Neural progenitor cell (in vitro differentiated cells): ENCODE measurements at regions not wholly inside any gene's neighbourhood (a gene's known extent, or its start where the extent isn't known, plus 50 kb on each side); places are given as distances from the start of the nearest gene placed in this dataset.

Experiments
- DNase-seq: peaks from one replicate; pipeline ENCODE4 v3.0.0-alpha.2; 2016; ENCODE audit warnings: low spot score
- H2AFZ ChIP-seq: fragments of 200-600 bp; sonication (generic); replicated peaks from 2 replicates; pipeline ENCODE4 v1.6.1; 2016; ENCODE audit warnings: antibody characterized with exemption
- H3F3A ChIP-seq: fragments of 200-600 bp; sonication (generic); 2 replicates; pipeline ENCODE4 v1.6.1; 2016; ENCODE audit warnings: antibody characterized with exemption, low read depth
- H3K27ac ChIP-seq: fragments of 200-600 bp; sonication (generic); 2 replicates; pipeline ENCODE4 v1.5.1; 2016; ENCODE audit warnings: mild to moderate bottlenecking
- H3K27me3 ChIP-seq: fragments of 200-600 bp; sonication (generic); 2 replicates; pipeline ENCODE4 v1.6.1; 2016; ENCODE audit warnings: mild to moderate bottlenecking, moderate library complexity
- H3K36me3 ChIP-seq: fragments of 200-600 bp; sonication (generic); 2 replicates; pipeline ENCODE4 v1.5.1; 2016
- H3K4me1 ChIP-seq: fragments of 200-600 bp; sonication (generic); 2 replicates; pipeline ENCODE4 v1.6.1; 2016; ENCODE audit warnings: mixed run types
- H3K4me2 ChIP-seq: fragments of 200-600 bp; sonication (generic); 2 replicates; pipeline ENCODE4 v1.6.1; 2016
- H3K4me3 ChIP-seq: fragments of 200-600 bp; sonication (generic); 2 replicates; pipeline ENCODE4 v1.5.1; 2016
- H3K79me2 ChIP-seq: fragments of 200-600 bp; sonication (generic); 2 replicates; pipeline ENCODE4 v1.6.1; 2016; ENCODE audit warnings: low read depth
- H3K9ac ChIP-seq: fragments of 200-600 bp; sonication (generic); 2 replicates; pipeline ENCODE4 v1.6.1; 2016
- H3K9me3 ChIP-seq: fragments of 200-600 bp; sonication (generic); 2 replicates; pipeline ENCODE4 v1.5.1; 2016; ENCODE audit warnings: low read depth
- H4K20me1 ChIP-seq: fragments of 200-600 bp; sonication (generic); 2 replicates; pipeline ENCODE4 v1.6.1; 2016; ENCODE audit warnings: low read depth
- H3K27ac Mint-ChIP-seq: 3 replicates; pipeline ENCODE4 v1.8.0; 2021; ENCODE audit warnings: mixed read lengths
- H3K27me3 Mint-ChIP-seq: 2 replicates; pipeline ENCODE4 v1.8.0; 2022; ENCODE audit warnings: low read depth, mild to moderate bottlenecking, inconsistent platforms, moderate library complexity, mixed read lengths; ENCODE audit not compliant: insufficient read depth
- H3K36me3 Mint-ChIP-seq: 3 replicates; pipeline ENCODE4 v1.8.0; 2021; ENCODE audit warnings: mixed read lengths
- H3K4me1 Mint-ChIP-seq: 3 replicates; pipeline ENCODE4 v1.8.0; 2021; ENCODE audit warnings: mixed read lengths
- H3K4me3 Mint-ChIP-seq: 3 replicates; pipeline ENCODE4 v1.8.0; 2021; ENCODE audit warnings: mild to moderate bottlenecking, moderate library complexity, mixed read lengths
- H3K9me3 Mint-ChIP-seq: 3 replicates; pipeline ENCODE4 v1.8.0; 2020; ENCODE audit warnings: mixed read lengths
- EZH2 ChIP-seq: fragments of 200-600 bp; sonication (generic); IDR thresholded peaks from 2 replicates; pipeline ENCODE4 v1.6.1; 2017; ENCODE audit warnings: antibody characterized with exemption, mild to moderate bottlenecking, moderate library complexity
- EZH2phosphoT487 ChIP-seq: fragments of 200-600 bp; sonication (generic); IDR thresholded peaks from 2 replicates; pipeline ENCODE4 v1.6.1; 2017; ENCODE audit warnings: antibody characterized with exemption
- TF ChIP-seq, protein P1 (sequence below): fragments of 200-600 bp; sonication (generic); IDR thresholded peaks from 2 replicates; pipeline ENCODE4 v1.5.1; 2017; ENCODE audit warnings: antibody characterized with exemption, mild to moderate bottlenecking

DNA sequence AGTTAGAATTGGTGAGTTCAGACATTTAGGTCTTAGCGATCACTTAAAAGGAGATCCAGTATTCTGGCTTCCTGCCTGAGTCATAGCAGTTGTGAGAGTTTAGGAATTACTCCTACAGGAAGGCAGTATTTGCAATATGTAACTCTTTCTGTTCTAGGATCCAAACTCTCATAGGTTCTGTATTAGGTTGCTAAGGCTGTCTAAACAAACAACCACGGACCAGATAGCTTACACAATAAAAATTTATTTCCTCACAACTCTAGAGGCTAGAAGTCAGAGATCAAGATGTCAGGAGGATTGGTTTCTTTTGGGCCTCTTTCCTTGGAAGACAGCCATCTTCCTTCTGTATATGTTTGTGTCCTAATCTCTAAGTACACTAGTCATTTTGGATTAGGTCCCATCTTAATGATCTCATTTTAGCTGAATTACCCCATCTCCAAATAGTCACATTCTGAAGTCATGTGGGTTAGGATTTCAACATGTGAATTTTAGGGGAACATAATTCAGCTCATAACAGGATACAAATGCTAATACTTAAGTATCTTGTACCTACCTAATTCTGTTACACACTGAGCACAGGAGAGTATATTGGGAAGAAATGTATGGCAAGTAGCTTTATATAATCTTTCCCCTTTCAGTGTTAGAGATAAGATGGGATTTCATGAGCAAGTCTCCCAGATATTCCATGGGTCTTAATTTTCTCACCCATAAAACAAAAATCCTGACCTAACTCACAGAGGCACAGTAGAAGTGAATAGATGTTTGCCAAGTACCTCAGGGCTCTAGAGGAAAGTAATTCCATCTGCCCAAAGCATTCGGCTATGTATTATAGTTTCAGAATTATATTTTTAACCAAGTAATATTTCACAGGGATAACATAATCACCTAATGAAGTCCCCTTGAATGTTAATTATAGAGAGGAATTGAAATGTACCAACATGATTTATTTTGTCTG, 144.4 kb downstream of the PTBP2 start:
- H2AFZ ChIP-seq = no peak overlapping the region
- H3K27ac ChIP-seq = no peak overlapping the region
- peaks cover 3% of the 10 kb centered on the region for H3K27me3 Mint-ChIP-seq
- no peak for DNase-seq
- H3K36me3 ChIP-seq = no peaks in the 10 kb centered on the region
- no peaks in the 10 kb centered on the region for H4K20me1 ChIP-seq
- no peaks in the 10 kb centered on the region for H3K4me1 ChIP-seq
- H3K4me3 ChIP-seq = no peak overlapping the region
- H3K4me3 Mint-ChIP-seq = no peak overlapping the region
- no peaks in the 10 kb centered on the region for H3K79me2 ChIP-seq
- H3K36me3 Mint-ChIP-seq = no peaks in the 10 kb centered on the region
- H3K9ac ChIP-seq = no peak overlapping the region
- peaks cover 3% of the 10 kb centered on the region for H3K9me3 Mint-ChIP-seq
- no peak overlapping the region for H3K4me2 ChIP-seq
- no peaks in the 10 kb centered on the region for H3K9me3 ChIP-seq
- H3K27ac Mint-ChIP-seq = no peak overlapping the region
- no peaks in the 10 kb centered on the region for H3K27me3 ChIP-seq
- H3K4me1 Mint-ChIP-seq = no peaks in the 10 kb centered on the region
- H3F3A ChIP-seq = no peaks in the 10 kb centered on the region
- TF ChIP-seq EZH2 (no peak), EZH2phosphoT487 (no peak)
- TF ChIP-seq, protein P1, sequence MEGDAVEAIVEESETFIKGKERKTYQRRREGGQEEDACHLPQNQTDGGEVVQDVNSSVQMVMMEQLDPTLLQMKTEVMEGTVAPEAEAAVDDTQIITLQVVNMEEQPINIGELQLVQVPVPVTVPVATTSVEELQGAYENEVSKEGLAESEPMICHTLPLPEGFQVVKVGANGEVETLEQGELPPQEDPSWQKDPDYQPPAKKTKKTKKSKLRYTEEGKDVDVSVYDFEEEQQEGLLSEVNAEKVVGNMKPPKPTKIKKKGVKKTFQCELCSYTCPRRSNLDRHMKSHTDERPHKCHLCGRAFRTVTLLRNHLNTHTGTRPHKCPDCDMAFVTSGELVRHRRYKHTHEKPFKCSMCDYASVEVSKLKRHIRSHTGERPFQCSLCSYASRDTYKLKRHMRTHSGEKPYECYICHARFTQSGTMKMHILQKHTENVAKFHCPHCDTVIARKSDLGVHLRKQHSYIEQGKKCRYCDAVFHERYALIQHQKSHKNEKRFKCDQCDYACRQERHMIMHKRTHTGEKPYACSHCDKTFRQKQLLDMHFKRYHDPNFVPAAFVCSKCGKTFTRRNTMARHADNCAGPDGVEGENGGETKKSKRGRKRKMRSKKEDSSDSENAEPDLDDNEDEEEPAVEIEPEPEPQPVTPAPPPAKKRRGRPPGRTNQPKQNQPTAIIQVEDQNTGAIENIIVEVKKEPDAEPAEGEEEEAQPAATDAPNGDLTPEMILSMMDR = no peak

DNA sequence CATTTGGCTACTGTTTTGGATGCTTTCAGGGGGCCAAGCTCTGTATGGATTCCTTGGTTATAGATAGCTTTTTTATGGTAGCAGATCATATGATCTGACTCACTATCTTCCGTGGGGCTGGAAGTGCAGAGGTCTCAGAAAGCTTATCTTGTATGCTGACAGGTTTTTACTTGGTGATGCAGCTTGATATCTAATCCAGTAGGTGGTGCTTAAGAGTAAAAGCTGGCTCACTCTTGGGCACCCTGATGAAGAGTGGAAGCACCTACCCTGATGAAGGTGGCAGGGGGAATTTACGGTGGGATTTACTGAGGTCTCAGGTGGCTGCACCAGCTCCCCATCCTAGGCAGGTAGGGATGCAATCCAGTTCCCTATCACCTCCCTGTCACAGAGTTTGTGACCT, 151.2 kb downstream of the PTBP2 start:
- H3K4me3 ChIP-seq = no peak overlapping the region
- no peak overlapping the region for H3K9ac ChIP-seq
- H2AFZ ChIP-seq = no peak overlapping the region
- no peak for TF ChIP-seq EZH2
- TF ChIP-seq, protein P1 = peak; percentile 44
- H3K36me3 ChIP-seq = no peaks in the 10 kb centered on the region
- no peaks in the 10 kb centered on the region for H3K9me3 ChIP-seq
- Mint-ChIP-seq H3K36me3 (peaks cover 1% of the 10 kb centered on the region), H3K27me3 (no peaks in the 10 kb centered on the region), H3K27ac (no peak overlapping the region), H3K4me3 (no peak overlapping the region), H3K4me1 (no peaks in the 10 kb centered on the region), H3K9me3 (peaks cover 25% of the 10 kb centered on the region)
- peak; percentile 11 for DNase-seq
- H3K27ac ChIP-seq = no peak overlapping the region
- H3F3A ChIP-seq = no peaks in the 10 kb centered on the region
- H3K27me3 ChIP-seq = no peaks in the 10 kb centered on the region
- H3K79me2 ChIP-seq = no peaks in the 10 kb centered on the region
- no peak overlapping the region for H3K4me2 ChIP-seq
- no peaks in the 10 kb centered on the region for H3K4me1 ChIP-seq
- H4K20me1 ChIP-seq = no peaks in the 10 kb centered on the region

GRCh38 chr1:96878640-96879039, 157.1 kb downstream of the PTBP2 start:
- no peak overlapping the region for H3K27ac ChIP-seq
- H3K4me3 Mint-ChIP-seq = no peak overlapping the region
- H3K36me3 Mint-ChIP-seq = no peaks in the 10 kb centered on the region

More at GRCh38 chr1:96878640-96879039, 157.1 kb downstream of the PTBP2 start:
- Histone ChIP-seq H3K27me3 (no peaks in the 10 kb centered on the region), H3F3A (no peaks in the 10 kb centered on the region), H3K36me3 (no peaks in the 10 kb centered on the region), H3K79me2 (no peaks in the 10 kb centered on the region), H3K9me3 (no peaks in the 10 kb centered on the region), H2AFZ (no peak overlapping the region), H3K4me2 (no peak overlapping the region), H4K20me1 (no peaks in the 10 kb centered on the region), H3K4me1 (no peaks in the 10 kb centered on the region), H3K9ac (no peak overlapping the region), H3K4me3 (no peak overlapping the region)
- DNase-seq = no peak
- H3K4me1 Mint-ChIP-seq = no peaks in the 10 kb centered on the region
- H3K27ac Mint-ChIP-seq = no peak overlapping the region
- TF ChIP-seq EZH2phosphoT487 (no peak), EZH2 (no peak)
- TF ChIP-seq, protein P1 = no peak
- peaks cover 3% of the 10 kb centered on the region for H3K9me3 Mint-ChIP-seq
- H3K27me3 Mint-ChIP-seq = no peaks in the 10 kb centered on the region
